B cell (primary cell): ENCODE measurements at regions not wholly inside any gene's neighbourhood (a gene's known extent, or its start where the extent isn't known, plus 50 kb on each side); places are given as distances from the start of the nearest gene placed in this dataset.

Experiments used
- ATAC-seq: fragments of 200-7000 bp; cut with Tn5 transposase; one replicate; pipeline ENCODE4 v1.10.0; 2021; ENCODE audit warnings: low read depth, mild to moderate bottlenecking, moderate number of reproducible peaks, moderate library complexity
- CTCF ChIA-PET: fragments of 350-600 bp; sonication (Branson Sonifier 250); formaldehyde crosslinking; loops from one replicate; lab custom pipeline; 2021; ENCODE audit warnings: antibody characterized with exemption, inconsistent platforms; lab: Charles Lee
- POLR2A ChIA-PET: fragments of 350-600 bp; sonication (Branson Sonifier 250); formaldehyde crosslinking; loops from one replicate; lab custom pipeline; 2021; ENCODE audit warnings: antibody characterized with exemption; lab: Charles Lee
- DNase-seq: peaks from one replicate; pipeline ENCODE4 v3.0.0; 2013
- H2AFZ ChIP-seq: 2 replicates; pipeline ENCODE4 v1.6.1; 2012; ENCODE audit warnings: mild to moderate bottlenecking, low read depth, low read length; ENCODE audit not compliant: insufficient read depth, poor library complexity, severe bottlenecking
- H3K27ac ChIP-seq, 2 donors: 1 replicate in 1 of 2; 2 replicates in 1 of 2; pipeline ENCODE4 v1.5.1; 2012 to 2013; ENCODE audit warnings: low read length in 2 of 2, mild to moderate bottlenecking in 2 of 2, moderate library complexity in 1 of 2
- H3K27me3 ChIP-seq, 4 experiments: fragments of 200-600 bp in 1 of 4; sonication (generic) in 1 of 4; replicated peaks in 1 of 4; 1 replicate in 2 of 4; 2 replicates in 2 of 4; pipeline versions ENCODE4 v1.6.1 to v1.7.0; 2013 to 2016; ENCODE audit warnings: low read length in 3 of 4, mild to moderate bottlenecking in 2 of 4, mixed read lengths in 1 of 4, moderate library complexity in 1 of 4; ENCODE audit not compliant: insufficient read depth in 4 of 4, control insufficient read depth in 3 of 4; ENCODE audit errors: control extremely low read depth in 1 of 4
- H3K36me3 ChIP-seq, 2 experiments: replicated peaks in 1 of 2; 1 replicate in 1 of 2; 2 replicates in 1 of 2; pipeline versions ENCODE4 v1.6.1 to v1.7.1; 2013; ENCODE audit warnings: low read length in 1 of 2; ENCODE audit not compliant: insufficient read depth in 2 of 2, control insufficient read depth in 1 of 2; ENCODE audit errors: control extremely low read depth in 1 of 2, extremely low read depth in 1 of 2
- H3K4me1 ChIP-seq, 2 donors: fragments of 200-600 bp in 1 of 2; sonication (generic) in 1 of 2; 1 replicate in 1 of 2; 2 replicates in 1 of 2; pipeline versions ENCODE4 v1.5.1 to v1.6.1; 2013 to 2017; ENCODE audit warnings: low read length in 2 of 2; ENCODE audit not compliant: control insufficient read depth in 2 of 2, insufficient read depth in 2 of 2
- H3K4me2 ChIP-seq: replicated peaks from 2 replicates; pipeline ENCODE3; 2012; ENCODE audit warnings: mild to moderate bottlenecking, low read depth, low read length; ENCODE audit not compliant: poor library complexity, severe bottlenecking
- H3K4me3 ChIP-seq, 5 experiments: fragments of 200-600 bp in 1 of 5; sonication (generic) in 1 of 5; 1 replicate in 3 of 5; 2 replicates in 2 of 5; pipeline versions ENCODE4 v1.5.1 to v1.7.0; 2011 to 2016; ENCODE audit warnings: low read length in 4 of 5, mild to moderate bottlenecking in 4 of 5, low read depth in 2 of 5, control low read depth in 1 of 5, moderate library complexity in 1 of 5; ENCODE audit not compliant: insufficient read depth in 1 of 5; ENCODE audit errors: control extremely low read depth in 1 of 5, extremely low read depth in 1 of 5
- H3K79me2 ChIP-seq: fragments of 200-600 bp; sonication (generic); one replicate; pipeline ENCODE4 v1.6.0; 2016; ENCODE audit warnings: low read length; ENCODE audit not compliant: control insufficient read depth, insufficient read depth
- H3K9ac ChIP-seq: fragments of 200-600 bp; sonication (generic); 2 replicates; pipeline ENCODE4 v1.6.1; 2017; ENCODE audit warnings: mild to moderate bottlenecking, low read length, moderate library complexity
- H3K9me3 ChIP-seq, 3 donors: one replicate each; pipeline versions ENCODE4 v1.6.1 to v1.7.1; 2013; ENCODE audit warnings: low read length in 2 of 3; ENCODE audit not compliant: control insufficient read depth in 2 of 3, insufficient read depth in 1 of 3; ENCODE audit errors: control extremely low read depth in 1 of 3
- H4K20me1 ChIP-seq: 2 replicates; pipeline ENCODE4 v1.6.0; 2012; ENCODE audit warnings: mild to moderate bottlenecking, low read length; ENCODE audit not compliant: insufficient read depth, control insufficient read depth, poor library complexity, severe bottlenecking
- H3K27ac Mint-ChIP-seq: one replicate; pipeline ENCODE4 v1.8.0; 2021; ENCODE audit warnings: mixed read lengths
- H3K27me3 Mint-ChIP-seq: one replicate; pipeline ENCODE4 v1.8.0; 2021; ENCODE audit warnings: mixed read lengths
- H3K4me1 Mint-ChIP-seq: one replicate; pipeline ENCODE4 v1.8.0; 2021; ENCODE audit warnings: mixed read lengths
- H3K4me3 Mint-ChIP-seq: one replicate; pipeline ENCODE4 v1.8.0; 2021; ENCODE audit warnings: mixed read lengths
- H3K9me3 Mint-ChIP-seq: one replicate; pipeline ENCODE4 v1.8.0; 2022; ENCODE audit warnings: mixed read lengths; ENCODE audit not compliant: insufficient read depth
- CTCF ChIP-seq: fragments of 200-600 bp; IDR thresholded peaks from one replicate; pipeline ENCODE4 v1.8.0; 2022; ENCODE audit warnings: antibody characterized with exemption, mild to moderate bottlenecking
- EZH2 ChIP-seq: IDR thresholded peaks from 2 replicates; pipeline ENCODE4 v1.6.1; 2012; ENCODE audit warnings: borderline replicate concordance, low read depth, mild to moderate bottlenecking, moderate library complexity, low read length; ENCODE audit not compliant: insufficient read depth, poor library complexity, severe bottlenecking
- WGBS: methylation state at CpG from one replicate; pipeline ENCODE4 v1.1.5; 2013; ENCODE audit warnings: missing lambda C conversion rate; ENCODE audit not compliant: insufficient coverage; 5-methylcytosine and 5-hydroxymethylcytosine counted together
- intact Hi-C: fragments of 100-400 bp; cut with micrococcal nuclease; formaldehyde crosslinking; loops from one replicate; pipeline ENCODE4 v1.10.0; 2022

DNA sequence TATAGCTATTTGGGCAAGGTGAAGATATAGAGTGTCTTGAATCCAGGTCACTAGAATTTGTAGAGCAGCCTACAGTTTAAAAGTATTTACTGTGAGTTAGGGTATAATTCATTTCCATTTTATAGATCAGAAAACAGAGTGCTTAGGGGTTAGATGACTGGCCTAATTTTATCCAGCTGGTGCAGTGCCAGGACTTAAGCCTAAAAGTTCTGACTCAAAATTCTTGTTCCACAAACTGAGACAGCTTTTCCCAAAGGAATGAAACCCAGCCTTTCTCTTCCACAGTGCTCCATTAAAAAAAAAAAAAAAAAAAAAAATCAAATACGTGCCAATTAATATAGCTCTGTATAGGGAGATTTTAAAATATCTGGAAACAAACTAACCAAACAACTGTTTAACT lies 441.0 kb upstream of the MARCKS start:
- no peaks in the 10 kb centered on the region for H3K9me3 ChIP-seq
- TF ChIP-seq EZH2: no peak
- TF ChIP-seq CTCF: no peak
- no peaks in the 10 kb centered on the region for H3K27me3 Mint-ChIP-seq
- peaks cover 0 to 2% of the 10 kb centered on the region in 2 donors for H3K4me1 ChIP-seq
- no peak for ATAC-seq
- no peak overlapping the region for H3K9ac ChIP-seq
- CTCF ChIA-PET: interaction anchor here (1.3 kb wide), 1 partner anchor 443 kb away, joined by 3 read pairs; no protein-coding TSS in a partner anchor
- no peak for DNase-seq
- H3K9me3 Mint-ChIP-seq: no peaks in the 10 kb centered on the region
- H3K4me2 ChIP-seq: no peak overlapping the region
- POLR2A ChIA-PET: no interaction called here
- no peak overlapping the region for H2AFZ ChIP-seq
- H3K36me3 ChIP-seq: no peaks in the 10 kb centered on the region
- H3K27ac ChIP-seq: no peak overlapping the region
- peaks cover under 1% of the 10 kb centered on the region for H3K4me1 Mint-ChIP-seq
- no peaks in the 10 kb centered on the region for H3K27me3 ChIP-seq
- H4K20me1 ChIP-seq: no peaks in the 10 kb centered on the region
- H3K4me3 ChIP-seq: no peak overlapping the region
- H3K4me3 Mint-ChIP-seq: no peak overlapping the region
- WGBS: no CpG with 5 or more reads among the region's 1 CpG
- intact Hi-C loops: no loop called here
- H3K79me2 ChIP-seq: no peaks in the 10 kb centered on the region
- no peak overlapping the region for H3K27ac Mint-ChIP-seq

- Histone ChIP-seq H3K36me3 (no peaks in the 10 kb centered on the region), H3K9ac (no peak overlapping the region), H3K27ac (no peak overlapping the region), H3K4me2 (no peak overlapping the region), H3K79me2 (no peaks in the 10 kb centered on the region), H3K4me1 (no peaks in the 10 kb centered on the region), H4K20me1 (no peaks in the 10 kb centered on the region), H3K27me3 (peaks cover 0 to 3% (median 0%) of the 10 kb centered on the region in 4 experiments), H3K9me3 (no peaks in the 10 kb centered on the region), H2AFZ (no peak overlapping the region), H3K4me3 (no peak overlapping the region)
- no peak for DNase-seq
- H3K9me3 Mint-ChIP-seq: no peaks in the 10 kb centered on the region
- no peak overlapping the region for H3K4me3 Mint-ChIP-seq
- POLR2A ChIA-PET: no interaction called here
- ATAC-seq: no peak
- CTCF ChIA-PET: no interaction called here
- intact Hi-C loops: no loop called here
- no peaks in the 10 kb centered on the region for H3K4me1 Mint-ChIP-seq
- TF ChIP-seq EZH2 (no peak), CTCF (no peak)
- no peaks in the 10 kb centered on the region for H3K27me3 Mint-ChIP-seq
- no CpG with 5 or more reads among the region's 1 CpG for WGBS
- no peak overlapping the region for H3K27ac Mint-ChIP-seq
Measured at GRCh38 chr6:113420290-113420689, 436.9 kb upstream of the MARCKS start.
